GM06990 (cell line): ENCODE measurements at regions not wholly inside any gene's neighbourhood (a gene's known extent, or its start where the extent isn't known, plus 50 kb on each side); places are given as distances from the start of the nearest gene placed in this dataset.

ENCODE experiments used
- DNase-seq: peaks from one replicate; pipeline ENCODE4 v3.0.0-alpha.2; 2011; ENCODE audit not compliant: insufficient read length; ENCODE audit errors: extremely low read depth
- H3K27me3 ChIP-seq: replicated peaks from 2 replicates; pipeline ENCODE4 v1.6.0; 2011; ENCODE audit warnings: low read length; ENCODE audit not compliant: control insufficient read depth, insufficient read depth
- H3K36me3 ChIP-seq: 2 replicates; pipeline ENCODE4 v1.5.1; 2011; ENCODE audit warnings: low read length; ENCODE audit not compliant: control insufficient read depth, insufficient read depth
- H3K4me3 ChIP-seq: replicated peaks from 2 replicates; pipeline ENCODE4 v1.5.1; 2011; ENCODE audit warnings: low read depth, mild to moderate bottlenecking, control low read depth, low read length
- TF ChIP-seq, protein P1 (sequence below): IDR thresholded peaks from 2 replicates; pipeline ENCODE4 v1.5.1; 2011; ENCODE audit warnings: low read length, control low read depth, mild to moderate bottlenecking, inconsistent platforms; ENCODE audit not compliant: insufficient read depth, poor library complexity, severe bottlenecking

DNA sequence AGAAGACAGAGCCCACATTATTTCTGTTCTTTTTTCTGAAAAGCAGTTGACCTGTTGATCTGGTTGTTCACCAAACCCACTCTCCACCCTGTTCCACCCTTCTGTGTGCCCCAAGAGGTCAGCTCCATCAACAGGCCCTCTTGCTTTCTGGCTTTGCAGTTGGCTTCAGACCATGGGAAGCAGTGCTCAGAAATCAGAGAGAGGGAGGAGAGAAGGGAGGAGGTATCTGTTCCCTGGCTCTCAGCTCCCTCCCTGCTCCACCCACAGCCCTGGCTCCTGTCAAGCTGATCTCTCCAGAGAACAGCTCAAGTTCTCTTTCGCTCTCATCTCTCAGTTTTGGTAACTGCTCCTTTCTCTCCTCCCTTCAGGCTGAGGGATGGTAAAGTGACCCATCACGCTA lies 144.2 kb upstream of the RAI14 start:
- H3K27me3 ChIP-seq, result no peaks in the 10 kb centered on the region
- TF ChIP-seq, protein P1, sequence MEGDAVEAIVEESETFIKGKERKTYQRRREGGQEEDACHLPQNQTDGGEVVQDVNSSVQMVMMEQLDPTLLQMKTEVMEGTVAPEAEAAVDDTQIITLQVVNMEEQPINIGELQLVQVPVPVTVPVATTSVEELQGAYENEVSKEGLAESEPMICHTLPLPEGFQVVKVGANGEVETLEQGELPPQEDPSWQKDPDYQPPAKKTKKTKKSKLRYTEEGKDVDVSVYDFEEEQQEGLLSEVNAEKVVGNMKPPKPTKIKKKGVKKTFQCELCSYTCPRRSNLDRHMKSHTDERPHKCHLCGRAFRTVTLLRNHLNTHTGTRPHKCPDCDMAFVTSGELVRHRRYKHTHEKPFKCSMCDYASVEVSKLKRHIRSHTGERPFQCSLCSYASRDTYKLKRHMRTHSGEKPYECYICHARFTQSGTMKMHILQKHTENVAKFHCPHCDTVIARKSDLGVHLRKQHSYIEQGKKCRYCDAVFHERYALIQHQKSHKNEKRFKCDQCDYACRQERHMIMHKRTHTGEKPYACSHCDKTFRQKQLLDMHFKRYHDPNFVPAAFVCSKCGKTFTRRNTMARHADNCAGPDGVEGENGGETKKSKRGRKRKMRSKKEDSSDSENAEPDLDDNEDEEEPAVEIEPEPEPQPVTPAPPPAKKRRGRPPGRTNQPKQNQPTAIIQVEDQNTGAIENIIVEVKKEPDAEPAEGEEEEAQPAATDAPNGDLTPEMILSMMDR, result no peak
- no peaks in the 10 kb centered on the region for H3K36me3 ChIP-seq
- no peak for DNase-seq
- no peak overlapping the region for H3K4me3 ChIP-seq

DNA sequence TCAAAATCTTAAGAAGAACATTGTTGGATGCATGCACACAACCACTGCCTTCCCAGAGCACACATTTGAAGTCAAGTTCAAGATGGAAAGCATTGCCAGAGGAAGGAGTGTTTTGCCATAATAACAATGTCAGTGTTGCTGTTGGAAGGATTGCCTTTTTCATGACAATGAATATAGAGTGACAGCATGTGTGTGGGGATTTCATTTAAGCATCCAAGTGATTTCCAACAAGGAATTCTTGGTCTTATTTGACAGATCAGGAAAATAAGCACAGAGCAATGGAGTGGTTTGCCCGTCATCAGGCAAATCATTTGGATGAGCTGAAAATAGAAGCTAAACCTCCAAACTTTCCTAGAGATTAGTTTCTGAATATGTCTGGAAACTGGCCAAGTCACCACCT lies 140.0 kb upstream of the RAI14 start:
- no peak for DNase-seq
- Histone ChIP-seq H3K36me3 (no peaks in the 10 kb centered on the region), H3K27me3 (no peaks in the 10 kb centered on the region), H3K4me3 (no peak overlapping the region)
- TF ChIP-seq, protein P1, result no peak

DNA sequence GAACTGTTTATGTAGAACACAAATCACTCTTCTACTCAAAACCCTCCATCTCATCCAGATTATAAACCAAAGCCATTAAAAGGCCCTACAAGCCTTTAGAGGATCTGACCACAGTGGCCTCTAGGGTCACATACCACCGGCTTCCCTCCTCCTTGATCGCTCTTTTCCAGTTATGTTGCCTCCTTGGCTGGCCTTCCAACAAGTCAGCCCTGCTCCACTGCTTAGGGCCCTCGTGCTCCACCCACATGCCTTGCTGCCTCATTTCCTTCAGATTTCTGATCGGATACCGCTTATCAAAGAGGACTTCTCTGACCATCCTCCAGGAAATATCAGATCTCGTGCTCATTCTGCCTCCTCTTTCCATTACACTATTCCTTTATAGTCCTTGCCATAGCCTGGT lies 139.4 kb upstream of the RAI14 start:
- Histone ChIP-seq H3K27me3 (no peaks in the 10 kb centered on the region), H3K36me3 (no peaks in the 10 kb centered on the region), H3K4me3 (no peak overlapping the region)
- no peak for DNase-seq
- TF ChIP-seq, protein P1, result no peak

DNA sequence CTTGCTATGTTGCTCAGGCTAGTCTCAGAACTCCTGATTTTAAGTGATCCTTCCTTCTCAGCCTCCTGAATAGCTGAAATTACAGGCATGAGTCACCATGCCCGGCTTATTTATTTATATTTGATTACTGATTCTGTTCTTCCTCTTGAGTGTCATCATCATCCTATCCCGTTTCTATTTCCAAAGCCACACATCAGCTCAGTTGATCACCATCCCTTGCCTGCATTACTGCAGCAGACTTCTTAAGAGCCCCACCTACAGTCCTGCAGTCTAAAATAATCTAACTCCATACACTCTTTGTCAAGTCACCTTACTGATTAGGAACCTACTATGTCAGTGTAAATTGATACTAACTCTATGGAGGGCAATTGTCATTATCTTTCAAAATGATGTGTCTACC lies 138.9 kb upstream of the RAI14 start:
- DNase-seq, result no peak
- TF ChIP-seq, protein P1, result no peak
- no peaks in the 10 kb centered on the region for H3K27me3 ChIP-seq
- no peak overlapping the region for H3K4me3 ChIP-seq
- no peaks in the 10 kb centered on the region for H3K36me3 ChIP-seq

DNA sequence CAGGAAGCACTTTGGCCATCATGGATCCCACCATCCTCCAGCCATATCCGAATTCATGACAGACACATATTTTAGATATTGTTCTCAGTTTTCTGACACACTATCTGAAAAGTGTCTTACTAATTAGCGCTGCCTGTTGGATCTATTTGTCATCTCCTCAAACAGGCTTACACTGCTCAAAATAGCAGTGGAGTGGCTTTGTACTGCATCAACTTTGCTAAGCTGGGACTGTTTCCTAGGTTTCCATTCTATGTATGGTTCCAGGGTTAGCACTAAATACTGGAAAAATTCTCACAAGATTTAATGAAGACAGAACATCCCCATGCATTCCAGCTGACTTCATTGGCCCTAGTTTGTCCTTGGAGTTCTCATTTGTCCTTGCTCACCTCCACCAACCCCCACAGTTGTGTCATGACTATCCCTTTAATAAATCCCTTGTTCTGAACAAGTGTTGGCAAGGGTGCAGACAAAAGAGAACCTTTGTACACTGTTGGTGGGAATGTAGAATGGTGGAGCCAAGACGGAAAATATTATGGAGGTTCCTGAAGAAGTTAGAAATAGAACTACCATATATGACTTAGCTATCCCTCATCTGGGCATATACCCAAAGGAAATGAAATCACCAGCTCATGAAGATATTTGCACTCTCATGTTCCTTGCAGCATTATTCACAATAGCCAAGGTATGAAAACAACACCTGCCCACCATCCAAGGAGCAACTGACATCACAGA lies 136.5 kb upstream of the RAI14 start:
- TF ChIP-seq, protein P1, result no peak
- Histone ChIP-seq H3K27me3 (no peaks in the 10 kb centered on the region), H3K4me3 (no peak overlapping the region), H3K36me3 (no peaks in the 10 kb centered on the region)
- no peak for DNase-seq
